SJSA1 (cell line): ENCODE measurements at regions not wholly inside any gene's neighbourhood (a gene's known extent, or its start where the extent isn't known, plus 50 kb on each side); places are given as distances from the start of the nearest gene placed in this dataset.
A peak's percentile ranks its signal among the peaks of the same experiment; 100 is the strongest.

Source experiments
- DNase-seq, 2 experiments: peaks; one replicate each; pipeline ENCODE4 v3.0.0-alpha.2; 2015 to 2020; ENCODE audit warnings: low spot score in 2 of 2, low read depth in 1 of 2
- H3K27ac ChIP-seq: fragments of 250-450 bp; sonication (Bioruptor Pico); 2 replicates; pipeline ENCODE4 v1.5.1; 2020; ENCODE audit warnings: mild to moderate bottlenecking, moderate library complexity
- H3K27me3 ChIP-seq: fragments of 250-450 bp; sonication (Bioruptor Pico); replicated peaks from 2 replicates; pipeline ENCODE4 v1.5.1; 2020; ENCODE audit warnings: mild to moderate bottlenecking, moderate library complexity
- H3K36me3 ChIP-seq: fragments of 250-450 bp; sonication (Bioruptor Pico); 2 replicates; pipeline ENCODE4 v1.5.1; 2020; ENCODE audit warnings: mild to moderate bottlenecking
- H3K4me1 ChIP-seq: fragments of 250-450 bp; sonication (Bioruptor Pico); replicated peaks from 2 replicates; pipeline ENCODE4 v1.6.1; 2021; ENCODE audit warnings: mild to moderate bottlenecking
- H3K4me3 ChIP-seq: fragments of 250-450 bp; sonication (Bioruptor Pico); 2 replicates; pipeline ENCODE4 v1.5.1; 2020; ENCODE audit warnings: mild to moderate bottlenecking
- H3K9me3 ChIP-seq: fragments of 250-450 bp; sonication (Bioruptor Pico); replicated peaks from 2 replicates; pipeline ENCODE4 v1.5.1; 2020; ENCODE audit warnings: mild to moderate bottlenecking

- Histone ChIP-seq H3K4me3 (no peak overlapping the region), H3K9me3 (no peaks in the 10 kb centered on the region), H3K4me1 (peaks cover 33% of the 10 kb centered on the region), H3K27me3 (no peaks in the 10 kb centered on the region), H3K36me3 (no peaks in the 10 kb centered on the region), H3K27ac (no peak overlapping the region)
- no peak for DNase-seq
These were observed 198.2 kb downstream of the SIPA1L2 start for GRCh38 chr1:232431748-232432147.

GRCh38 chr1:232431326-232431725, 198.6 kb downstream of the SIPA1L2 start:
- H3K27ac ChIP-seq, result no peak overlapping the region
- H3K4me1 ChIP-seq, result peaks cover 37% of the 10 kb centered on the region
- no peaks in the 10 kb centered on the region for H3K9me3 ChIP-seq
- no peak overlapping the region for H3K4me3 ChIP-seq
- no peak for DNase-seq
- no peaks in the 10 kb centered on the region for H3K27me3 ChIP-seq
- H3K36me3 ChIP-seq, result no peaks in the 10 kb centered on the region

GRCh38 chr1:232430467-232430866, 199.5 kb downstream of the SIPA1L2 start:
- Histone ChIP-seq H3K9me3 (no peaks in the 10 kb centered on the region), H3K4me1 (peaks cover 37% of the 10 kb centered on the region), H3K36me3 (no peaks in the 10 kb centered on the region), H3K27me3 (no peaks in the 10 kb centered on the region), H3K4me3 (no peak overlapping the region), H3K27ac (no peak overlapping the region)
- no peak for DNase-seq

DNA sequence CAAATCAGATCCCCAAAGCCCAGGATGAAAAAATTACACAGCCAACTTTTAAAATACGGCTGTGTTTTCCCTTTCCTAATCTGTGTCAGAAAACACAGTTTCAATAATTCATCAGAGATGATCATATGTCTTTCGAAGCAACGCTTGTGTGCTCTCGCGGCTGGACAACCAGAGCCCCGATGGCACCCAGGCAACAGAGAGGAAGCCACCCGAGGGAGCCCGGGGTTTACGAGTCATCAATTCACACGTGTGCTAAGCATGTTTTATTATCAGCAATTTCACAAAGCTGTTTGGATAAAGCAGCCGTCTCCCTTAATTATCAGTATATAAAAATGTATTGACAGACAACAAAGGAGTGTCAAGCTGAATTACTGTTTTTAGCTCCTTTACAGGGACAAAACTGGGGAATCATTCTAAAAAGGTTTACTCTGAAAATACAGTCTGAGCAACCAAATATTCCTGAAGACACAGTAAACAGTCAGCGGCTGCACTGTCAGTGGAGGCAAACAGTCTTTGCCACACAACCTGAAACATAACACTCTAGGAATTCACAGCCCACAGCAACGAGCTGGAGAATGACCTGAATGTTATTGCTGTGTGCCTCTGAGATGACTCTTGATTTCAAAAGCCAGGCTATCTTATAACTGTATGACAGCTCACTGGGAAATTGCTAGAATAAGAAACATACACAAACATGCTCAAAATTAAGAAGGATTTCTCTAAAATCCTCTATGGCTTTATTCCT, 201.0 kb downstream of the SIPA1L2 start:
- Histone ChIP-seq H3K27me3 (no peaks in the 10 kb centered on the region), H3K4me1 (peaks cover 37% of the 10 kb centered on the region), H3K36me3 (no peaks in the 10 kb centered on the region), H3K27ac (peak overlapping the region; percentile 27), H3K9me3 (no peaks in the 10 kb centered on the region), H3K4me3 (no peak overlapping the region)
- peak; percentile 60 to 63 for DNase-seq

DNA sequence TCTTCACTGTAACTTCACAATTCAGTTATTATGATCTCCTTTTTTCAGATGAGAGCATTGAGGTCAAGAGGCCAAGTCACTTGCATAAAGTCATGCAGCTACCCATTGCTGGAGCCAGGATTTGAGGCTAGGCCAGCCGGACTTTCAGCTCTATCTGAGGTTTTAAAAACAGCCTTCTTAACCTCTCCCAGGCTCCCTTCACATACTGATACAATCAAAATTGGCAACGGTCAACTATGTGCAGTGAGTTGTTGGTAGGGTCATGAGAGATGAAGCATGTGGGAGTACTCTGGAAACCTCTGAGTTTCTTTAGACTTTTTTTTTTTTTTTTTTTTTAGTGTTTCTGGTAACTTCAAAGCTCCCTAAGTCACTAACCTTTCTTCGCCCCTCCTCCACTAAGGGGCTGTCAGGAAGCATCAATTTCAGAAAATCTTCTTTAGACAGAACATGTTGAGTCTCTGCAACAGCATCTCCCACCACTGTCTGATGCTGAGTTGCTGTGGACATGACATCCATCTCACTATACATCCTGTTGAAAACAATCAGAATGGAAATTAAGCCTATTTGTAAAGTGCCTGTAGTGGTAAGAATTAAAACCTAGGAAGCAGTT, 201.8 kb downstream of the SIPA1L2 start:
- DNase-seq, result peak in 1 of 2 experiments; percentile 3
- peaks cover 37% of the 10 kb centered on the region for H3K4me1 ChIP-seq
- H3K36me3 ChIP-seq, result no peaks in the 10 kb centered on the region
- peak overlapping the region; percentile 52 for H3K27ac ChIP-seq
- H3K9me3 ChIP-seq, result no peaks in the 10 kb centered on the region
- H3K4me3 ChIP-seq, result no peak overlapping the region
- H3K27me3 ChIP-seq, result no peaks in the 10 kb centered on the region

DNA sequence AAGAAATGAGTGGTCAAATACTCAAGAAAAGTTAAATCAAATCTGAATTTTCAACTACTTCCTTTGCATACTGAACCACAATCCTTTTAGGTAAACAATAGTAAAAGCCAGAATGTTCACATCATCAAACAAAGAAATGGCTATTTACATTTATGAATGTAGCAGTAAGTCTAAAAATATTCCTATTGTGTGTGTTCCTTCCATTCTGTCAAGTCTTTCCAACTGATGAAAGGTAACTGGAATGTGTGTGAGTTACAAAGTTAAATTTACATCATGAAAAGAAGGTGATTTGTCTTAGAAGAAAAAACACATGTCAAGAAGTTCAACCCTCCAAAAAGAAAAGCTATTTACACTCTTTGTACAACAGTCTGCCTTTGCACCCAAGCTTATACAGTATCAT, 203.1 kb downstream of the SIPA1L2 start:
- Histone ChIP-seq H3K9me3 (no peaks in the 10 kb centered on the region), H3K27ac (peak overlapping the region; percentile 52), H3K4me1 (peaks cover 37% of the 10 kb centered on the region), H3K27me3 (no peaks in the 10 kb centered on the region), H3K4me3 (no peak overlapping the region), H3K36me3 (no peaks in the 10 kb centered on the region)
- DNase-seq, result peak in 1 of 2 experiments; percentile 72

DNA sequence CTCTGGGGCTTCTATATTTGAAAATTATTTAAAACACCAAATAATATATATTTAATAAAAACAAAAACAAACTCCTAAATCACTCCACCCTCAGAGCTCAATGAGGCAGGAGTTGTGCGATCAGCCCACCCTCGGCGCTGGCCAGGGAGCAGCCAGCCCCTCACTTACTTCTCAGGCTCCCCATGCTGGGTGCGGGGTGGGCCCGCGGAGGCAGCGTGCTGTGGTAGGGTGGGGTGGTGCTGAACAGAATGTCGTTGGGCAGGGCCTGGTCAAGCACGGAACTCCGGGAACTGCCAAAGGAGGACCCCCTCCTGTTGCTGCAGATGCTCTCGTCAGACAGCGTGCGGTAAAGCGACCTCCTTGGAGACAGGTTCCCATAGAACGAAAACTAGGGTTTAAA, 204.5 kb downstream of the SIPA1L2 start:
- Histone ChIP-seq H3K9me3 (no peaks in the 10 kb centered on the region), H3K4me1 (peaks cover 37% of the 10 kb centered on the region), H3K4me3 (no peak overlapping the region), H3K27me3 (no peaks in the 10 kb centered on the region), H3K36me3 (no peaks in the 10 kb centered on the region), H3K27ac (no peak overlapping the region)
- no peak for DNase-seq

GRCh38 chr1:232423591-232423990, 206.3 kb downstream of the SIPA1L2 start:
- no peak overlapping the region for H3K27ac ChIP-seq
- H3K36me3 ChIP-seq, result no peaks in the 10 kb centered on the region
- H3K4me1 ChIP-seq, result peaks cover 27% of the 10 kb centered on the region
- DNase-seq, result no peak
- H3K4me3 ChIP-seq, result no peak overlapping the region
- no peaks in the 10 kb centered on the region for H3K27me3 ChIP-seq
- H3K9me3 ChIP-seq, result no peaks in the 10 kb centered on the region

GRCh38 chr1:232422898-232423297, 207.0 kb downstream of the SIPA1L2 start:
- H3K36me3 ChIP-seq, result no peaks in the 10 kb centered on the region
- peaks cover 22% of the 10 kb centered on the region for H3K4me1 ChIP-seq
- no peaks in the 10 kb centered on the region for H3K27me3 ChIP-seq
- no peaks in the 10 kb centered on the region for H3K9me3 ChIP-seq
- no peak overlapping the region for H3K27ac ChIP-seq
- no peak overlapping the region for H3K4me3 ChIP-seq
- no peak for DNase-seq

- no peaks in the 10 kb centered on the region for H3K9me3 ChIP-seq
- H3K27me3 ChIP-seq, result no peaks in the 10 kb centered on the region
- H3K36me3 ChIP-seq, result no peaks in the 10 kb centered on the region
- no peak overlapping the region for H3K27ac ChIP-seq
- peaks cover 14% of the 10 kb centered on the region for H3K4me1 ChIP-seq
- no peak for DNase-seq
- no peak overlapping the region for H3K4me3 ChIP-seq
These were observed 207.8 kb downstream of the SIPA1L2 start for GRCh38 chr1:232422098-232422497.

GRCh38 chr1:232421143-232421796, 208.7 kb downstream of the SIPA1L2 start:
- Histone ChIP-seq H3K4me3 (no peak overlapping the region), H3K27me3 (no peaks in the 10 kb centered on the region), H3K36me3 (no peaks in the 10 kb centered on the region), H3K9me3 (no peaks in the 10 kb centered on the region; the same call in 1 of the 2 replicates), H3K27ac (no peak overlapping the region), H3K4me1 (peaks cover 5% of the 10 kb centered on the region)
- DNase-seq, result no peak

- H3K9me3 ChIP-seq, result no peaks in the 10 kb centered on the region; the same call in 1 of the 2 replicates
These were observed 212.2 kb downstream of the SIPA1L2 start for GRCh38 chr1:232417636-232418248.

GRCh38 chr1:232416026-232416568, 213.8 kb downstream of the SIPA1L2 start:
- Histone ChIP-seq H3K36me3 (no peaks in the 10 kb centered on the region), H3K4me3 (no peak overlapping the region), H3K27me3 (no peaks in the 10 kb centered on the region), H3K9me3 (no peaks in the 10 kb centered on the region; the same call in 1 of the 2 replicates), H3K4me1 (no peaks in the 10 kb centered on the region), H3K27ac (no peak overlapping the region)
- DNase-seq, result no peak

More at GRCh38 chr1:232417636-232418248, 212.2 kb downstream of the SIPA1L2 start:
- Histone ChIP-seq H3K4me1 (no peaks in the 10 kb centered on the region), H3K4me3 (no peak overlapping the region), H3K36me3 (no peaks in the 10 kb centered on the region), H3K27me3 (no peaks in the 10 kb centered on the region), H3K27ac (no peak overlapping the region)
- DNase-seq, result no peak
